ENCODE measurements at regions not wholly inside any gene's neighbourhood (a gene's known extent, or its start where the extent isn't known, plus 50 kb on each side); places are given as distances from the start of the nearest gene placed in this dataset.

- TF ChIP-seq, protein P1, sequence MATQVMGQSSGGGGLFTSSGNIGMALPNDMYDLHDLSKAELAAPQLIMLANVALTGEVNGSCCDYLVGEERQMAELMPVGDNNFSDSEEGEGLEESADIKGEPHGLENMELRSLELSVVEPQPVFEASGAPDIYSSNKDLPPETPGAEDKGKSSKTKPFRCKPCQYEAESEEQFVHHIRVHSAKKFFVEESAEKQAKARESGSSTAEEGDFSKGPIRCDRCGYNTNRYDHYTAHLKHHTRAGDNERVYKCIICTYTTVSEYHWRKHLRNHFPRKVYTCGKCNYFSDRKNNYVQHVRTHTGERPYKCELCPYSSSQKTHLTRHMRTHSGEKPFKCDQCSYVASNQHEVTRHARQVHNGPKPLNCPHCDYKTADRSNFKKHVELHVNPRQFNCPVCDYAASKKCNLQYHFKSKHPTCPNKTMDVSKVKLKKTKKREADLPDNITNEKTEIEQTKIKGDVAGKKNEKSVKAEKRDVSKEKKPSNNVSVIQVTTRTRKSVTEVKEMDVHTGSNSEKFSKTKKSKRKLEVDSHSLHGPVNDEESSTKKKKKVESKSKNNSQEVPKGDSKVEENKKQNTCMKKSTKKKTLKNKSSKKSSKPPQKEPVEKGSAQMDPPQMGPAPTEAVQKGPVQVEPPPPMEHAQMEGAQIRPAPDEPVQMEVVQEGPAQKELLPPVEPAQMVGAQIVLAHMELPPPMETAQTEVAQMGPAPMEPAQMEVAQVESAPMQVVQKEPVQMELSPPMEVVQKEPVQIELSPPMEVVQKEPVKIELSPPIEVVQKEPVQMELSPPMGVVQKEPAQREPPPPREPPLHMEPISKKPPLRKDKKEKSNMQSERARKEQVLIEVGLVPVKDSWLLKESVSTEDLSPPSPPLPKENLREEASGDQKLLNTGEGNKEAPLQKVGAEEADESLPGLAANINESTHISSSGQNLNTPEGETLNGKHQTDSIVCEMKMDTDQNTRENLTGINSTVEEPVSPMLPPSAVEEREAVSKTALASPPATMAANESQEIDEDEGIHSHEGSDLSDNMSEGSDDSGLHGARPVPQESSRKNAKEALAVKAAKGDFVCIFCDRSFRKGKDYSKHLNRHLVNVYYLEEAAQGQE (IDR thresholded peaks at IDR 0.05; ENCODE audit: insufficient replicate concordance, low read depth): peak; percentile 53
- no peak for TF ChIP-seq CTCF (IDR thresholded peaks at IDR 0.05; ENCODE audit: insufficient read depth, low read length)
- no peak for TF ChIP-seq GABPA (IDR thresholded peaks at IDR 0.05; ENCODE audit: low read depth)
- no peak for TF ChIP-seq SPI1 (IDR thresholded peaks at IDR 0.05; ENCODE audit: borderline replicate concordance, low read depth)
- TF ChIP-seq POLR2AphosphoS5 (IDR thresholded peaks at IDR 0.05; ENCODE audit: low read depth): no peak
- no peak for DNase-seq (ENCODE audit: low read depth in 1 of 2, low spot score in 1 of 2)
- H3K27me3 ChIP-seq (ENCODE audit: insufficient read depth, poor library complexity, severe bottlenecking): no peaks in the 10 kb centered on the region
- no peak overlapping the region for H3K27ac ChIP-seq (replicated peaks)
- no peak overlapping the region for H3K4me3 ChIP-seq (replicated peaks; ENCODE audit: insufficient read depth, low read length)
Observed at GRCh38 chr12:97322388-97322787, 140.2 kb upstream of the RMST start.

GRCh38 chr12:97323154-97323553, 139.4 kb upstream of the RMST start:
- no peak for DNase-seq (ENCODE audit: low read depth in 1 of 2, low spot score in 1 of 2)
- TF ChIP-seq CTCF (IDR thresholded peaks at IDR 0.05; ENCODE audit: insufficient read depth, low read length) (no peak), GABPA (IDR thresholded peaks at IDR 0.05; ENCODE audit: low read depth) (no peak), SPI1 (IDR thresholded peaks at IDR 0.05; ENCODE audit: borderline replicate concordance, low read depth) (no peak), POLR2AphosphoS5 (IDR thresholded peaks at IDR 0.05; ENCODE audit: low read depth) (no peak)
- TF ChIP-seq, protein P1 (IDR thresholded peaks at IDR 0.05; ENCODE audit: insufficient replicate concordance, low read depth): no peak
- no peak overlapping the region for H3K4me3 ChIP-seq (replicated peaks; ENCODE audit: insufficient read depth, low read length)
- H3K27ac ChIP-seq (replicated peaks): no peak overlapping the region
- H3K27me3 ChIP-seq (ENCODE audit: insufficient read depth, poor library complexity, severe bottlenecking): no peaks in the 10 kb centered on the region

- TF ChIP-seq SPI1 (IDR thresholded peaks at IDR 0.05; ENCODE audit: borderline replicate concordance, low read depth) (no peak), CTCF (IDR thresholded peaks at IDR 0.05; ENCODE audit: insufficient read depth, low read length) (no peak), POLR2AphosphoS5 (IDR thresholded peaks at IDR 0.05; ENCODE audit: low read depth) (no peak), GABPA (IDR thresholded peaks at IDR 0.05; ENCODE audit: low read depth) (no peak)
- TF ChIP-seq, protein P1 (IDR thresholded peaks at IDR 0.05; ENCODE audit: insufficient replicate concordance, low read depth): no peak
- Histone ChIP-seq H3K27me3 (ENCODE audit: insufficient read depth, poor library complexity, severe bottlenecking) (no peaks in the 10 kb centered on the region), H3K4me3 (replicated peaks; ENCODE audit: insufficient read depth, low read length) (no peak overlapping the region), H3K27ac (replicated peaks) (no peak overlapping the region)
- no peak for DNase-seq (ENCODE audit: low read depth in 1 of 2, low spot score in 1 of 2)
Observed at GRCh38 chr12:97324471-97324870, 138.1 kb upstream of the RMST start.
